ENCODE measurements at regions not wholly inside any gene's neighbourhood (a gene's known extent, or its start where the extent isn't known, plus 50 kb on each side); places are given as distances from the start of the nearest gene placed in this dataset.
A peak's percentile ranks its signal among the peaks of the same experiment; 100 is the strongest.

DNA sequence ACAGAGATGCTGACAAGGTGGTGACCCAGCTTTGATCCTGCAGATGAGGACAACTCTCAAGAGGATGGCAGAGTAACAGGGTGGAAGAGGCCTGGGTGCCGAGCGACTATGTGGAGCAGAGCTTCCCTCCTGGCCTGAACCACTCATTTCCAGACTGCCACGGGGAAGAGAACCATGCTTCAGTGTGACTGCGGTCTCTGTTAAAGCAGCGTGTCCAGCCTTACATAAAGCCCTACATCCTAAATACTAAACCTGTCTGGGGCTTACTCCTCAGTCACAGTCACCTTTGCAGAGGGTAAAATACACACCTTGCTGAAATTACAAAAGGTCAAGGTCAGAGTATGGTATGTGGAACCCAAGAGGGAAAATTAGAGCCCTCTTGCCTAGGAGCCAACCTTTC lies 312.9 kb downstream of the CDC5L start:
- no peaks in the 10 kb centered on the region for H3K4me1 ChIP-seq (ENCODE audit: low read depth)
- no peaks in the 10 kb centered on the region for H3K9me3 ChIP-seq
- H3K4me3 ChIP-seq = no peak overlapping the region
- ATAC-seq (no peak), DNase-seq (no peak)
- H3K36me3 ChIP-seq (ENCODE audit: low read depth) = no peaks in the 10 kb centered on the region
- TF ChIP-seq, protein P1, sequence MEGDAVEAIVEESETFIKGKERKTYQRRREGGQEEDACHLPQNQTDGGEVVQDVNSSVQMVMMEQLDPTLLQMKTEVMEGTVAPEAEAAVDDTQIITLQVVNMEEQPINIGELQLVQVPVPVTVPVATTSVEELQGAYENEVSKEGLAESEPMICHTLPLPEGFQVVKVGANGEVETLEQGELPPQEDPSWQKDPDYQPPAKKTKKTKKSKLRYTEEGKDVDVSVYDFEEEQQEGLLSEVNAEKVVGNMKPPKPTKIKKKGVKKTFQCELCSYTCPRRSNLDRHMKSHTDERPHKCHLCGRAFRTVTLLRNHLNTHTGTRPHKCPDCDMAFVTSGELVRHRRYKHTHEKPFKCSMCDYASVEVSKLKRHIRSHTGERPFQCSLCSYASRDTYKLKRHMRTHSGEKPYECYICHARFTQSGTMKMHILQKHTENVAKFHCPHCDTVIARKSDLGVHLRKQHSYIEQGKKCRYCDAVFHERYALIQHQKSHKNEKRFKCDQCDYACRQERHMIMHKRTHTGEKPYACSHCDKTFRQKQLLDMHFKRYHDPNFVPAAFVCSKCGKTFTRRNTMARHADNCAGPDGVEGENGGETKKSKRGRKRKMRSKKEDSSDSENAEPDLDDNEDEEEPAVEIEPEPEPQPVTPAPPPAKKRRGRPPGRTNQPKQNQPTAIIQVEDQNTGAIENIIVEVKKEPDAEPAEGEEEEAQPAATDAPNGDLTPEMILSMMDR (IDR thresholded peaks at IDR 0.05) = no peak
- intact Hi-C loops (cut with DNase I, micrococcal nuclease) = no loop called here

DNA sequence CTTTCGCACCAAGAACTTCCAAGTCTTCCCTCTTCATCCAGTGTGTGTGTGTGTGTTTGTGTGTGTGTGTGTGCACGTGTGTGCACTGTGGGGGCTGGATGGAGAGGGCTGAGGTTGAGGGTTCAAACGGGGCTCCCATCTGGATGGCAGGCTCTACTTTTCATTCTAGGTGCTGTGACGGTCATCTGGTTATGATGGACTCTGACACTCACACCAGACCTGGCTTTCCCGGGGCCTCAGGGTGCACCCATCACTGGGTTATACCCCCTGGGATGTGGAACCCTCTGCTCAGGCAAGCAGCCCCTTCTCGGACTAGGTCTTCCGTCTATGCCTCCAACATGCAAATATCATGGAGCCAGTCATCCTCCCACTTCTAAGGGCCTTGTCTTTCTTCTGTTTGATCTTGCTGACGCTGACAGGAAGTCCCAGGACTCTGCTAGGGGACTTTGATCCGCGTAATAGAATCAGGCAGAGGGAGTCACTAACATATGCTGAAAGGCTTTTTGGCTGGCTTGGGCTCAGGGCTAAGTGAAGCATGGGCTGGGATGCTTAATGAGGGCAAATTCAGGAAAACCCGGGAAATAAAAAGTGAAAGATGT lies 313.6 kb downstream of the CDC5L start:
- DNase-seq (no peak), ATAC-seq (peak; percentile 22)
- no peaks in the 10 kb centered on the region for H3K4me1 ChIP-seq (ENCODE audit: low read depth)
- intact Hi-C loops (cut with DNase I, micrococcal nuclease) = no loop called here
- no peaks in the 10 kb centered on the region for H3K36me3 ChIP-seq (ENCODE audit: low read depth)
- no peaks in the 10 kb centered on the region for H3K9me3 ChIP-seq
- no peak overlapping the region for H3K4me3 ChIP-seq
- TF ChIP-seq, protein P1 (IDR thresholded peaks at IDR 0.05) = no peak

DNA sequence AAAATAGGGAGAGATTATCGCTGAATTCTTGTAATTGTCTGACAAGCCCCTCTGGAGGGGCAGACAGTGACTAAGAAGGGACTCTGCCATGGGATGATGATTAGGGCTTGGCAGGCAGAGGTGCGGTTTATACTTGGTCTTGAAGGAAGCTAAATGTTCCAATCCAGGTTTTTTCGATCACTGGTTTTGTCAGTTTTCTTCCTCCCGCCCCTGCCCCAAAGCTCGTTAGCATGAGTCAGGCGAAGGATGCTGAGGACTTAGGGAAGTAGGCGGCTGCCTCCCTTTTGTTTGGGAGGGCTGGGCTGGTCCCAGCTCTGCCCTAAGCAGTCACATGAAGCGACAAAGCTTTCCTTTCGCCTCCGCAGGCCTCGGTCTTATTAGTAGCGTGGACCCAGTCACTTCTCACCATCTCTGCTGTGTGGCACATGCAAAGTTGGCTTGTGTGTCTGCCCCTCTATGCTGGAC lies 314.2 kb downstream of the CDC5L start:
- Histone ChIP-seq H3K9me3 (no peaks in the 10 kb centered on the region), H3K4me3 (no peak overlapping the region), H3K4me1 (ENCODE audit: low read depth) (no peaks in the 10 kb centered on the region), H3K36me3 (ENCODE audit: low read depth) (no peaks in the 10 kb centered on the region)
- intact Hi-C loops (cut with DNase I, micrococcal nuclease) = no loop called here
- ATAC-seq (no peak), DNase-seq (no peak)
- TF ChIP-seq, protein P1 (IDR thresholded peaks at IDR 0.05) = no peak

DNA sequence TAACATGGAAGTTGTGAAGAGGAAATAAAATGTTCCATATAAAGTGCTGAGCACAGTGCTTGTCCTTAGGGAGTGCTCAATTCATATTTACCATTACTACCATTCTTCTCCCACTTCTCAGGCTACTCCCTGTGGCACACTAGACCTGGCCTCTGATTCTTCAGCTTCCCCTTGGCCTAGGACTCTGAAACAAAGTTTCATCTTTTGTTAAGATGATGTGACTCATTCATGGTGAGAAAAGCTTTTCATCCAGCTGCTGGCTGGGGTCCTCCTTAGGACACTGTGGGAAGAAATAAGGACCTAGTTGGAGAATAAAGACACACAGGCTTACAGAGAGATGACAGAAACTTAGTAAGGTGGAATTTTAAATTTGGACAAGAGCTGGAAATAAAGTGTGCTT lies 314.8 kb downstream of the CDC5L start:
- no peaks in the 10 kb centered on the region for H3K36me3 ChIP-seq (ENCODE audit: low read depth)
- TF ChIP-seq, protein P1 (IDR thresholded peaks at IDR 0.05) = no peak
- no peak for ATAC-seq
- intact Hi-C loops (cut with DNase I, micrococcal nuclease) = no loop called here
- no peak for DNase-seq
- H3K9me3 ChIP-seq = no peaks in the 10 kb centered on the region
- no peak overlapping the region for H3K4me3 ChIP-seq
- no peaks in the 10 kb centered on the region for H3K4me1 ChIP-seq (ENCODE audit: low read depth)

DNA sequence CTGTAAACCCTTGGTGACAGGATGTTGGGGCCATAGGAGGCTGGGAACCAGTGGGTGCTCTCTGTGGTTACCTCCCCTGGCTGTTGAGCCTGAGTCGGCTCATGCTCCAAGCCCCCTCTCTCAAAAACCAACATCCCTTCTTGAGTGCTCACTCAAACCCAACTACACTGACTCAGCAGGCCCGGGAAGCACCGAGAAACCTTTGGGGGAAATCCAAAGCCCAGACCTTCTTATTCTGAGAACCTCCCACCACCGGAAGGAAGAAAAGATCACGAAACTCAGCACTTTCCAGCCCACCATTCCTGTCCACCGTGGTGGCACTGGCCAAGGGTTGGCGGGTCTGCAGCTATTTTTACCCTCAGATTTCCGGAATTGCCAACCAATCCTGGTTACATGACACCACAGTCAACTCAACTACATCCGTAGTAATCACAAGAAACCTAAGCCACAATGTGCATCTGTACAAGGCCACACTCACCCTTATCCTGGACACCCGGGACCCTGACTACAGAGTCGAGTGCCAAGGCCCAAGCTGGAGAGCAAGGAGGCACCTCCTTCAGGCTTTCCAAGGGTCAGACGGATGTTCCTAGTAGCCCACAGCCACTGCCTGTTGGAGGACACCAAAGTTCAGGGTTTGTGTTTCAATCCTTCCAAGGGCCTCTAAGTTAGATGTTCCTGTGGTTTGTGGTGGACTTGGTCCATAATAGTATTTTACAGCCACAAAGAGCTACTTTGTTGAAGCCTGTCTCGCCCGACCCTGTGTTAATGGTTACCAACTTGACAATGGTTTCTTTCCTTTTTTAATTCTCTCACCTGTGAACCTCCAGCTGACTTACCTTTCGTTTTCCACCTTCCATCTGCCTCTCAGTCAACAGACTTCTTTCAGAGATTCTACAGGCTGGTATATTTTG lies 317.0 kb downstream of the CDC5L start:
- Histone ChIP-seq H3K9me3 (no peaks in the 10 kb centered on the region), H3K36me3 (ENCODE audit: low read depth) (no peaks in the 10 kb centered on the region), H3K4me1 (ENCODE audit: low read depth) (no peaks in the 10 kb centered on the region), H3K4me3 (no peak overlapping the region)
- TF ChIP-seq, protein P1 (IDR thresholded peaks at IDR 0.05) = no peak
- no peak for ATAC-seq
- intact Hi-C loops (cut with DNase I, micrococcal nuclease) = no loop called here
- DNase-seq = no peak

All from mucosa of descending colon (tissue), 3 donors.